ENCODE measurements at regions not wholly inside any gene's neighbourhood (a gene's known extent, or its start where the extent isn't known, plus 50 kb on each side); places are given as distances from the start of the nearest gene placed in this dataset.
"Not testable (repeated sequence)": the region's sequence is repeated elsewhere in the genome, so short reads cannot be mapped to it uniquely, and the experiment has no call there.

DNA sequence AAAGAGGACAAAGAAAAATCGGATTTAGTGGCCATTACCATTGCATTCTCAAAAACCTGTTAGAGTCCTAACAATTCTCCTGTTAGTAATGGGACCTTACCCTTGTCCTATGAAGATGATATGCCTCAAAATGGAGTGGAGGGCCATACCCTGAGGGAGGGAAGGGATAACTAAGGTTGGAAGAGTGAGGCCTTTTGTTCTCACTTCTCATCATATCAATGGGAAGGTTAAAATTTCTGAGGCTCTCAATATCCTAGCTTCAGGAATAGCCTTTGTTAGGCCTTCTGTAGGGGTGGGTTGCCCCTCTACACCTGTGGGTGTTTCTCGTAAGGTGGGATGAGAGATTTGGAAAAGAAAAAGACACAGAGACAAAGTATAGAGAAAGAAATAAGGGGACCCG is 109.4 kb upstream of the SGIP1 start:
- intact Hi-C loops (cut with DNase I); DNase-seq (ENCODE audit: low spot score): not testable (repeated sequence)

DNA sequence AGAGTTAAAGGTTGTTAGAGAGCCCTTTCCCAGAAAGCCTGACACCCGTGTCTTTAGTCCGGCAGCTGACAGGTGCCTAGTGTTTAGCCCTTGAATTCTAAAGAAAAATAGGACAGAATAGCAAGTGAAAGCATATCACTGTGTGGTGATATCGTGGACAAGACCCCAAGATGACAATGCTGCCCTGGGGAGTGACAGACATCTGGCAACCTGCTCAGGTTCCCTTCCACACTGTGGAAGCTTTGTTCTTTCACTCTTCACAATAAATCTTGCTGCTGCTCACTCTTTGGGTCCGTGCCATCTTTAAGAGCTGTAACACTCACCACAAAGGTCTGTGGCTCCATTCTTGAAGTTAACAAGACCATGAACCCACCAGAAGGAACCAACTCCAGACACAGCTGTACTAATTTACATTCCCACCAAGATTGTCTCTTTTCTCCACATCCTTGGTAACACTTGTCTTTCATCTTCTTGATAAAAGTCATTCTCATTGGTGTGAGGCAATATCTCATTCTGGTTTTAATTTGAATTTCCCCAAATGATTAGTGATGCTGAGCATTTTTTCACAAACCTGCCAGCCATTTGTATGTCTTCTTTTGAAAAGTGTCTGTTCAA is 107.6 kb upstream of the SGIP1 start:
- DNase-seq (ENCODE audit: low spot score), result no peak
- intact Hi-C loops (cut with DNase I), result no loop called here

DNA sequence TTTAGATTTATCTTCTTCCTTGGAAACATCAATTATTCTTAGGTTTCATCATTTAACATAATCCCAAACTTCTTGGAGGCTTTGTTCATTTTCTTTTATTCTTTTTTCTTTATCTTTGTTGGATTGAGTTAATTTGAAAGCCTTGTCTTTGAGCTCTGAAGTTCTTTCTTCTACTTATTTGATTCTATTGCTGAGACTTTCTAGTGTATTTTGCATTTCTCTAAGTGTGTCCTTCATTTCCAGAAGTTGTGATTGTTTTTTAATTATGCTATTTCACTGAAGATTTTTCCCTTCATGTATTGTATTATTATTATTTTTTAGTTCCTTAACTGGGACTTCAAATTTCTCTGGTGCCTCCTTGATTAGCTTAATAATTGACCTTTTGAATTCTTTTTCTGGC is 103.1 kb upstream of the SGIP1 start:
- DNase-seq (ENCODE audit: low spot score); intact Hi-C loops (cut with DNase I): not testable (repeated sequence)

DNA sequence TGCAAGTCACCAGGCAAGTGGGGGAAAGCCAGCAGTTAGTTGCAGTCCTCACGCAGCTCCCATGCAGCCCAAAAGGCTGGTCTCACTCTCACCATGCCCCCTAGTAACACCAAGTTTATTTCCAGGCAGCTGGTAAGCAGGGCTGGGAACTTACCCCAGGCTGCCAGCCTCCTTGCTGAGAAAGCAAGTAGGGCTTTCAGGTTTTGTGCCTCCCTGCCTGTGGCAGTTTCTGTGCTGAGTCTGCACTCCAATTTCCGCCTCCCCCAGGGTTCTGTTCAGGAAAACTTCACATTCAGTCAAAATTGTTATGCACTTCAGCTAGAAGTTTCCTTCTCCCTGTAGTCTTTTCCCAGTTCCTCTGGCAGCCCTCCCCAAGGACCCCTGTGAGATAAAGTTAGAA is 102.0 kb upstream of the SGIP1 start:
- intact Hi-C loops (cut with DNase I), result no loop called here
- no peak for DNase-seq (ENCODE audit: low spot score)

DNA sequence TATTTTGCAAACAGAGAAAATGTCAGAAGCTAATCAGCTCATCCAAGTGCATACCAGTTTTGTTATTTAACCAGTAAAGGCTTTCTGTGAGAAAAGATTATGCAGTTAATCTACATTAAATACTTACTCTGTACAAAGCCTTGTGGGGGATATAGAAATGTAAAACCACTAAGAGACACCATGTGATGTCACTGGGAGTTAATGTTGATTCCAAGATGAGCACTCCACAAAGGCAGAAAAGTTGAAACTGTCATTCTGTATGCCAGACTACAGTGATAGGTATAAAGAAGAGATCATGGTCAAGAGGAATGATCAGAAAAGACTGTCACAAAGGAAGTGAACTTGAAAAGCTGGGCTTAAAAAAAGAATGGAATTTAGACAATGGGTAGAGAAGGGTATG is 100.3 kb upstream of the SGIP1 start:
- DNase-seq (ENCODE audit: low spot score), result no peak
- intact Hi-C loops (cut with DNase I), result no loop called here

DNA sequence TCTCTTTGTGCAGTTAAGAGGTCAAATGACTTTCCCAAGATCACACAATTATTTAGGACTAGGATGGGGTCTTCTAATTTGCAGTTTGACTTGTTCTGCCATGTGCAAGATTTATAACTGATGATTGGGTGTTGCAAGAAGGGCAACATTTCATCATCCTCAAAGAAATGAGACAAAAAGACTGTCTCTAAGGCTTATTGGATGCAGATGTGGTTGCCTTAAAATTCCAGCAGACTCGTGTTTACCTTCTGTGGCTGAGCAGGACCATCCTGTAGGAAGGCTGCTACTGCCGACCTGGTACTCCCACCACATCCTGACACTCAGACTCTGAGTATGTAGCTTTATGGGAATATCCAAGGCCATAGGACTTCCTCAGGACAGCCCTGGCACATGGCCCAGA is 99.9 kb upstream of the SGIP1 start:
- DNase-seq (ENCODE audit: low spot score), result no peak
- intact Hi-C loops (cut with DNase I), result no loop called here

DNA sequence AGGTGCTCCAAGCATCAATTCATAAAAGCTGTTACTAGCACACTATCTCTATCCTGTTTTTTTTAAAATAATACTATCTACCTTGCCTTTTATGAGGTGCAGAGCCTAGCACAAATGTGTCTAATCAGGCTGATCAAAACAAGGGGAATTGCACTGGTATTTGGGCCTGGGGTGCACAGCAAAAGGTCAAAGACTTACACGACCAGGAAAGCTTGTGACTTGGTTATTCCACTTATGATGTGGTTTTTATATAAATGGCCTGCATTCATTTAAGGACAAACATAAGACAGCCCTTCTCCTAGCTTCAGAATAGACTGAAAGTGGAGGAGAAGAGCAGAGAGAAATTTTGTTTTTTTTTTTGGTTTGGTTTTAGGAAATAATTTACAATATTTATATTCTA is 98.4 kb upstream of the SGIP1 start:
- intact Hi-C loops (cut with DNase I), result loop anchor here (5.0 kb wide), 1 partner anchor 33 kb away; no protein-coding TSS in a partner anchor
- DNase-seq (ENCODE audit: low spot score), result no peak

DNA sequence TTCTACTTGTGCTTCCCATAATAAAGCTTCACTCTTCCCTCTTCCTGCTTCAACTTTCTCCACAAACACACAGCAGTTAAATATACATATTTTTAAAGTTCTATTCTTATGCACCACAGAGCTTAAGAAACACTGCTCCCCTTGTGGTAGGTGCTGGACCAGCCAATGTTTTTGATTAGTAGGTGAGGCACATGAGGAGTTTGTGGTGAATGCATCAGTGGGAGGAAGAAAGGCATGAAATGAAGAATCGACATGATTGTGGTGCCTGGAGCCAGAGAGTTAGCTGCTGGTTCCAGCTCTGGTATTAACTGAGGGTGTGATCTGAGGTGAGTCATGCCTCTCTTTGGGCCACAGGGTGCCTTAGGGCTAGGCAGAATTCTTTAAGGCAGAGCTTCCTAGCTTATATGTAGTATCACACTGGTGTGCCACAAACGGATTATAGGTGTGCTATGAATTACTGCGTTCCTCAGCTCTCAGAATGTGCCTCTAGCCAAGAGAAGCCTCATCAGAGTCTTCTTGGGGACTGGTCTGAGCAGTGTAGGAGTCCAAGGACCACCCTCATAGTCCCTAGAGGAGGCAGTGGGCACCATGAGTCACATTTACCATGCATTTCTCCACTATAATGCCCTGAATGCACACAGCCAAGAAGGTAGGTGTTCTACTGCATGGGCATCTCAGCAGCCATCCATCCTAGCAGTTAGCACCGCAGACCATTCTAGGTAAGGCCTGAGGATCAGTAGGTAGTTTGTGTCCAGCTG is 97.4 kb upstream of the SGIP1 start:
- no peak for DNase-seq (ENCODE audit: low spot score)
- intact Hi-C loops (cut with DNase I), result loop anchor here (5.0 kb wide), 1 partner anchor 34 kb away; no protein-coding TSS in a partner anchor

DNA sequence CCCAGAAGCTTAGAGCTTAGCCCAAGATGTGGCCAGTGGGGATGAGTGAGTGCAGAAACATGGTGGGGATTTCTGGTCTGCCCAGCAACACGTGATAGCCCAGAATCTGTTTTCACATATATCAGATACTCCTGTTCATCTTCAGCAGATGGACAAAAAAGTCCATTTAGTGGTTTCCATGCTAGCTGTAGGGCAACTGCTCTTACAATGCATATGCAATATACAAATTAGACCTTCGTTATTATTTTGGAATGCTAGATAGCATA is 96.9 kb upstream of the SGIP1 start:
- intact Hi-C loops (cut with DNase I), result loop anchor here (5.0 kb wide), 1 partner anchor 35 kb away; no protein-coding TSS in a partner anchor
- DNase-seq (ENCODE audit: low spot score), result no peak

DNA sequence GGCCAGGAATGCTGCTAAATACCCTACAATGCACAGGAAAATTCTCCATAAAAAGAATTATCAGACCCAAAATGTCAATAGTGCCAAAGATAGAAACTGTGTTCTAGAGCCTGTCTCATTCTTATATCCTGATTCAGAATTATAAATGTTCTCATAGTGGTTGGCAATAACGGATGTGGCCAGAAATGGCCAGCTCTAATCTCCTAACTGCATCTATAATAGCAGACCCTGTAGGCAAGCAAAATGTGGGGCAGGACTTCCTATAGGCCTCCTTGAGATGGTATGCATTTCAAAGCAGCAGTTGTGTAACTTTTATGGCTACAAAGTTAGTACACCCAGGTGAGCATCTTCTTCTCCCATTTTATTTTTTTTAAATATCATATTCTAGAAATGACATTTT is 95.9 kb upstream of the SGIP1 start:
- no peak for DNase-seq (ENCODE audit: low spot score)
- intact Hi-C loops (cut with DNase I), result loop anchor here (5.0 kb wide), 1 partner anchor 36 kb away; no protein-coding TSS in a partner anchor

DNA sequence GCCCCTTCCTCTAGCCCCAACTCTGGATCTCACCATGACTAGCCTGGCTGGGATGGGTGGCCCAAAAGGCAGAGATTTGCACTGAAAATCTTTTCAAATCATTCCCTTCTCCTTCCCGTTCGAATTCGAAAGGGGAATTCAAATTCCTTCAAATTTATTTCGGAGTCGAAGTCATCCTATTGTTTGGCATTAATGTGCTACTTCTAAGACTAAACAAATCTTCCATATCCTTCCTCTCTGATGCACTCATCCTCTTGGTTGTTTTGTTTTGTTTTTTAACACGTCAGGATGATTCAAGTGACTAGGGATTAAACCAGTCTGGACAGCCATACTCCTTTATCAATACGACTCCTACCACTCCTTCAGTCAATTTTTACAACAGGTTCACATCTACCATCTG is 95.5 kb upstream of the SGIP1 start:
- intact Hi-C loops (cut with DNase I), result loop anchor here (5.0 kb wide), 1 partner anchor 36 kb away; no protein-coding TSS in a partner anchor
- no peak for DNase-seq (ENCODE audit: low spot score)

DNA sequence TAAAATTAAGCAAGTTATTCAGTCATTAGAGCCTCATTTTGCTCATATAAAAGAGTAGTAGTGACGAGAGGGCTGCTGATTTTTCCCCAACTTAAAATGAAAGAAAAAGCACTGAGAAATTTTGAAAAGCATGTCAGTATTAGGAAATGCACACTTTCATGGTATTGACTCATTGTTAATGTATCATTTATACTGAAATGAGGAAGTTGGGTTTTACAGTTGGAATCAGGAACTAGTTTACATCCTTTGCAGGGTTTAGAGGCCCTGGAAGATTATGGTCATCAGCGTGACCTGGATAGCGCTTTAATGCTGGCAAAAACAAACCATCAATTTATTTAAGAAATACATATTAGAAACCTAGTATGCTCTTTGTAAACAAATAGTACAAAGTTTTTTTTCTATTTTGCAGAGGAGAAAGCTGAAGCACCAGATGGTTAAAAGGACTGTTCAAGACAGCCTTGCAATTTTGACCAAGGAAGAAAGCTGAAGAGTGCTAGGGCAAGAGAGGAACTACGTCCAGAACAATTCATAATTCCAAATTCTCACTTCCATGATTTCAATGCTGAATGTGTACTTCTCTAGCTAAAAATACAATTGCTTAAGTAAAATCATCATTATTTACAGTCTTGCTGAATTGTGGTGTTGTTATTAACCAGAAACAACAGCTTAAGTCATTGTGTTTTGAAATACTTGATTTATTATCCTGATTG is 94.8 kb upstream of the SGIP1 start:
- intact Hi-C loops (cut with DNase I), result loop anchor here (5.0 kb wide), 1 partner anchor 37 kb away; no protein-coding TSS in a partner anchor

DNA sequence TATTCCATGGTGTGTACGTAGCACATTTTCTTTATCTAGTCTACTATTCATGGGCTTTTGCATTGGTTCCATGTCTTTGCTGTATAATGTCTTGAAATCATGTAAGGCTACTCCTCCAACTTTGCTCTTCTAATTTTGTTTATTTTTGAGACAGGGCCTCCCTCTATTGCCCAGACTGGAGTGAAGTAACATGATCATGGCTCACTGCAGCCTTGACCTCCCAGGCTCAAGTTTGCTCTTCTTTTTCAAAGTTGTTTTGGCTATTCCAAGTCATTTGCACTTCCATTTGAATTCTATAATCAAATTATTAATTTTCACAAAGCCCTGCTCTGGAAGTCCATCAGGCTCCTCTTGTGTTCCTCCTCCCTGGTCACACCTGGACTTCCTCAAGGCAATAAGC is 90.2 kb upstream of the SGIP1 start:
- intact Hi-C loops (cut with DNase I), result no loop called here
- DNase-seq (ENCODE audit: low spot score), result no peak

More for the DNA sequence above, 94.8 kb upstream of the SGIP1 start:
- DNase-seq (ENCODE audit: low spot score), result no peak

DNA sequence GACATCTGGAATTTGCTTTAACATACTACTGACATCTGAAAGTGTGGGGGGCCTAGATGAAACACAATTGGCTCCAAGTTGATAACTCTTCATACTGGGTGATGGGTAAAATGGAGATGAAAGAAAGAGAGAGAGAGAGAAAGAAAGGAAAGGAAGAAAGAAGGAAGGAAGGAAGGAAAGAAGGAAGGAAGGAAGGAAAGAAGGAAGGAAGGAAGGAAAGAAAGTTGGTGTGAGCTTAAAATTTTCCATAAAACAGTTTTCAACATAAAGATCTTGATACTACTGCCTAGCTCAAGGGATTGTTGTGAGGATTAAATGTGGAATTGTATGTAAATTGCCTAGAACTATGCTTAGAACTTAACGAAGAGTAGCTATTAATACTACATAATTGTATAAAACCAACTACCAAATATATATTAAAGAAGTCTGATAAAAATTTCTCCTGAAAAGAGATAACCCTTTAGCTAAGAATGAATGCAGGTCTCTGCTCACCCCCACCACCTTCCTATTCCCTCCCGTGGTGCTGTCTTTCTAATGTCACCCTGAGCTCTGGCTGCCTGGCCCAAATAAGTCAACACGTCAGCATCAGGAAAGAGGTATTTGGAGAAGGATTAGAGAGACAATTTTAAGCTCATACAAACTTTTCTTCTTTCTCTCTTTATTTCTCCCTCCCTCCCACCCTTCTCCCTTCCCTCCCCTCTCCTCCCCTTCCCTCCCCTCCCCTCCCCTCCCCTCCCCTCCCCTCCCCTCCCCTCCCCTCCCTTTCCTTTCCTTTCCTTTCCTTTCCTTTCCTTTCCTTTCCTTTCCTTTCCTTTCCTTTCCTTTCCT is 89.3 kb upstream of the SGIP1 start:
- DNase-seq (ENCODE audit: low spot score), result no peak
- intact Hi-C loops (cut with DNase I), result loop anchor here (1.0 to 5.0 kb wide), 4 partner anchors 72 to 283 kb away; no protein-coding TSS in a partner anchor

DNA sequence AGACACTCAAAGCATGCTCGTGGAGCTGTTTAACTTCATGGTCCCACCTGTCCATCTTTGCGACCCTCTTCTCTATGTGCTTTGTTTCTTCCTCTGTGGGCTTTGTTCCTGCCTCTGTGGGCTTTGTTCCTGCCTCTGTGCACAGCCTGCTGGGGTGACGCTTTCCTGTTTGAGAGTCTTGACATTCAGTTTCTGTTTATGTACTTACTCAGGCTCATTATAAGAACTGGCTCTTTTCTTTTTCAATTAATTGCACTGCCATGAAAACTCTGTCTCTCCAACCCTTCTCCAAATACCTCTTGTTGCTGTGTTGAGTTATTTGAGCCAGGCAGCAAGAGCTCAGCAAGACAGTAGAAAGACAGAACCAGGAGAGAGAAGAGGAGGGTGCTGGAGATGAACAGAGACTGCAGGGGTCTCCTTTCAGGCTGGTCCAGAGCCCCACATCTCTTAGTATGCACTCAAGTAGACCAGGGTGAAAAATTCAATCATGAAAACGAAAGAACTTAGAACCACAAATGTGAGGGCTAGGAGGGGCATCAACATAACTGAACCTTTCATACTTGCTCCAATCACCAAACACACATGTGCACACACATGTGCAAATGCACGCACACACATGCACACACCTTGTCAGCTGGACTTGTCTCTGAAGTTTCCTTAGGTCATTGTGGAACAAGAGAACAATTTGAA is 88.3 kb upstream of the SGIP1 start:
- intact Hi-C loops (cut with DNase I), result loop anchor here (1.0 to 5.0 kb wide), 5 partner anchors 73 to 487 kb away; no protein-coding TSS in a partner anchor
- no peak for DNase-seq (ENCODE audit: low spot score)

DNA sequence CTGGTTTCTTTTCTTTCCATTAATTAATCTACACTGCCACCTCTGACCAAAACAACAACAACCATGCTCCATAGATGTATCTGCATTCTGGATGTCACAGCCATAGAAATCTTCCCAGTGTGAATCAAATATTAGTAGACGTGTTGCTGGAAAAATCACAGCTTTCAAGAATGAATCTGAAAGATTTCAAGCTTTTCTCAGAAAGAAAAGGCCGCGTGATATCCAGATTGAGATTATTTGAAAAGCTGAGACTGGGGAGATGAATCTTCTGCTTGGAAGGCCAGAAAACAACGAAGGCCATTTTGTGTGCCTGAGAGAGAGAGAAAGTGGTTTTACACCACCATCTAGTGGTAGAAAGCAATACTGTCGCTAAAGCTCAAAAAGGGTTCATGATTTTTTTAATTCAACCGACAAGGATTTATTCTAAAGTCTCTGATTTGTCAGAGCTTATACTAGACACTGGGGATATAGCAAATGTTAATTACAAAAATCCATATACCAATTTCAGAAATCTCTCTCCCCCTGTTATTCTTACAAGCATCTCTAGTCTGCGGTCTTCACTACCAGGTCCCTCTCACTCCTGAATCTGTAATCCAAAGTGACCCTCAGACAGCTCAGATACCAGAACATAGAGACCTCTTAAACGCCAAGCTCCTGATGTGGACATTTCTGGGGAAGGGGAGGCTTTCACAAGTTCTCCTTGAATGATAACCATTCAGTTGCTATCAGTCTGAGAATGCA is 87.5 kb upstream of the SGIP1 start:
- intact Hi-C loops (cut with DNase I), result loop anchor here (2.0 to 5.0 kb wide), 4 partner anchors 74 to 488 kb away; no protein-coding TSS in a partner anchor
- DNase-seq (ENCODE audit: low spot score), result no peak

DNA sequence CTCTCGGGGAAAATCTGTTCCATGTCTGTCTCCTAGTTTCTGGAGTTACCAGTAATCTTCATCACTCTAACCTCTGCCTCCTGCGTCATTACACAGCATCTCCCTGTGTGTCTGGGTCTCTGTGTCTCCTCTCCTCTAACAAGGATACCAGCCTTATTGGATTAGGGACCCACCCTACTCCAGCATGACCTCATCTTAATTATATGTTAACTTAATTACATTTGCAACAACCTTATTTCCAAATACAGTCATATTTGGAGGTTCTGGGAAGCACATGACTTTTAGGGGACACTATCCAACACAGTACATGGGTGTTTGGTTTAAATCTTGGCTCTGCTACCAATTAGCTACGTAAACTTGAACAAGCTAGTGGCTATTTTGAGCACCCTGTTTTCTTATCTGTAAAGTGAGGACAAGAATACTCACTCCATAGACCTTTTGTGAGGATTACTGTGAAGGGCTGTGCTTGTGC is 83.9 kb upstream of the SGIP1 start:
- DNase-seq (ENCODE audit: low spot score), result no peak
- intact Hi-C loops (cut with DNase I), result loop anchor here (5.0 kb wide), 1 partner anchor 52 kb away; no protein-coding TSS in a partner anchor

DNA sequence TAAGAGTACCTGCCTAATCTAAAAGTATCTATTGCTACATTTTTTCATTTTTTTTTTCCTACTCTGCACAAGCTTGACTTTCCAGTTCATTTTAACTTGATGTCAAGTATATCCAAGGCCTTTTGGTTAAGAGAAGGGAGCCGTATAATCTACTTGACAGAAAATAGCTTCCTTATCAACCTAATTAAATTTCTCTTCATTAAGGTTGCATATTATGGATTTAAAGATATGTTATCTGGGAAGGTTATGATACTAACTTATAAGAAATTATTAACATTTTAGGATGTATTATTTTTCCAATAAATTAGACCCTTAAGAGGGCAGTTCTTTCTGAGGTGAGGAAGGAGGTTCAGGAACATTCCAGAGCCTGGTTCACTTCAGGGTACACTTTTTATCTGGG is 83.1 kb upstream of the SGIP1 start:
- DNase-seq (ENCODE audit: low spot score), result no peak
- intact Hi-C loops (cut with DNase I), result loop anchor here (5.0 kb wide), 1 partner anchor 51 kb away; no protein-coding TSS in a partner anchor
